ENCODE measurements at regions not wholly inside any gene's neighbourhood (a gene's known extent, or its start where the extent isn't known, plus 50 kb on each side); places are given as distances from the start of the nearest gene placed in this dataset.

DNA sequence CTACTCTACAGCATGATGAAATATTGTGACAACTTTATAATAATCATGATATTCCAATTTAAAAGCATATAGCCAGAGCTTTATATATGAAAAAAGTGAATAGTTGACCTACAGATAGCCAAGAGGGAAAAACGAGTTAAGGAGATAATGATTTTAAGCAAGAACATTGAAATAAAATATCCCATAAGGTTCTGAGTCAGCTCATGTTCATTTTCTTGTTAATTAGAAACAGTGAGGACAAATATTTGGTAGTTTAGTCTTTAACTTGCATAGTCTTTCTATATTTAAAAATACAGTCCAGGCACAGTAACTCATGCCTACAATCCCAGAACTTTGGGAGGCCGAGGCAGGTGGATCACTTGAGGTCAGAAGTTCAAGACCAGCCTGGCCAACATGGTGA is 55.8 kb upstream of the CDH6 start:
- Histone ChIP-seq H4K20me1 (ENCODE audit: insufficient read depth) (no peaks in the 10 kb centered on the region), H3K27me3 (ENCODE audit: insufficient read depth, low read depth) (no peaks in the 10 kb centered on the region), H2AFZ (ENCODE audit: low read depth) (no peak overlapping the region), H3K79me2 (ENCODE audit: insufficient read depth, low read depth) (no peaks in the 10 kb centered on the region), H3K27ac (no peak overlapping the region), H3K4me1 (ENCODE audit: low read depth, poor library complexity, severe bottlenecking) (no peaks in the 10 kb centered on the region), H3K4me2 (no peak overlapping the region), H3K9ac (no peak overlapping the region), H3K4me3 (IDR thresholded peaks at IDR 0.05; ENCODE audit: insufficient read depth, low read depth, low read length) (no peak overlapping the region), H3K36me3 (ENCODE audit: insufficient read depth) (no peaks in the 10 kb centered on the region)
- no peak for TF ChIP-seq CTCF (conservative IDR thresholded peaks at IDR 0.05; ENCODE audit: low read depth, low read length)

DNA sequence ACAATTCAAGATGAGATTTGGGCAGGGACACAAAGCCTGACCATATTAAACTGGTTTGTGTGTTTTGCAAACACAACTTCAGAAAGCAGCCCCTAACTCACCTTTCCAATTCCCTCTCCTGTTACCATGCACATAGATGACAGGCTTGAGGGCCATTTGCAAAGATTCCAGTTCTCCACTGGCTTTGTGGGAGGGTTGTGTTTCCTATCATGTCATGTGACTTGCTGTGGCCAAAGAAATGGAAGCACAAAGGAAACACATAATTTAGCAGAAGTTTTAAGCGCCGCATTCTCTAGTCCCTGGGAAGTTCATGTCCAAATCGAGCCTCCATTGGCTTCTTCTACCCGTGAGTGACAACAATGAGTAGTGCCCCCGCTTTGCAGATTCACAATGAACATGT is 57.9 kb upstream of the CDH6 start:
- H2AFZ ChIP-seq (ENCODE audit: low read depth): no peak overlapping the region
- no peak overlapping the region for H3K27ac ChIP-seq

GRCh38 chr5:31133488-31133887 is 60.0 kb upstream of the CDH6 start:
- Histone ChIP-seq H3K9ac (no peak overlapping the region), H4K20me1 (ENCODE audit: insufficient read depth) (no peaks in the 10 kb centered on the region), H3K79me2 (ENCODE audit: insufficient read depth, low read depth) (no peaks in the 10 kb centered on the region), H3K4me3 (IDR thresholded peaks at IDR 0.05; ENCODE audit: insufficient read depth, low read depth, low read length) (no peak overlapping the region), H3K36me3 (ENCODE audit: insufficient read depth) (no peaks in the 10 kb centered on the region), H3K27ac (no peak overlapping the region), H3K4me1 (ENCODE audit: low read depth, poor library complexity, severe bottlenecking) (no peaks in the 10 kb centered on the region), H2AFZ (ENCODE audit: low read depth) (no peak overlapping the region), H3K4me2 (no peak overlapping the region), H3K27me3 (ENCODE audit: insufficient read depth, low read depth) (no peaks in the 10 kb centered on the region)
- TF ChIP-seq CTCF (conservative IDR thresholded peaks at IDR 0.05; ENCODE audit: low read depth, low read length): no peak

More for the DNA sequence above, 57.9 kb upstream of the CDH6 start:
- Histone ChIP-seq H4K20me1 (ENCODE audit: insufficient read depth) (no peaks in the 10 kb centered on the region), H3K27me3 (ENCODE audit: insufficient read depth, low read depth) (no peaks in the 10 kb centered on the region), H3K79me2 (ENCODE audit: insufficient read depth, low read depth) (no peaks in the 10 kb centered on the region), H3K4me2 (no peak overlapping the region), H3K9ac (no peak overlapping the region), H3K36me3 (ENCODE audit: insufficient read depth) (no peaks in the 10 kb centered on the region), H3K4me3 (IDR thresholded peaks at IDR 0.05; ENCODE audit: insufficient read depth, low read depth, low read length) (no peak overlapping the region), H3K4me1 (ENCODE audit: low read depth, poor library complexity, severe bottlenecking) (no peaks in the 10 kb centered on the region)
- no peak for TF ChIP-seq CTCF (conservative IDR thresholded peaks at IDR 0.05; ENCODE audit: low read depth, low read length)

DNA sequence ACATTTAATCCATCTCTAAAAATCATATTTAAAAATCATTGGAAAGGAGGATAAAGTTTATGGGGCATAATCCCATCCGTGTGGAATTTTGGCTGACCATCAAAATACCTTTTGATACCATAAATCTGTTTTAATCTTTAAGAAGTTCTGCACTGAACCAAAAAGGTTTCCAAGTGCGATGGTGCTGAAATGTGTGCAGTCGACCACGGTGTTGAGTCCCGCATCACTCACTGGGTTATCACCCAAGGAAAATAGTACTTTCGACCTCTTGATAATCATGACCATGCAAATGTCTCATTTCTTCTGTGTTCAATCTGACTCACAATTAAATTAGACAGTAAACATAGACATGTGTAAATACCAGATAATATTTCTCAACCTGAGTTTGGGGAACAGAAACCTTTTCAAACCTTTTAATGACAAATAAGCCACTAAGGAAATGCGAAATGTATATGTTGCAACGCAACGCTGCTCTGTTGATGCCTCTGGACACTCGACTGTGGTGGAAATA is 62.0 kb upstream of the CDH6 start:
- Histone ChIP-seq H3K36me3 (ENCODE audit: insufficient read depth) (no peaks in the 10 kb centered on the region), H3K4me1 (ENCODE audit: low read depth, poor library complexity, severe bottlenecking) (no peaks in the 10 kb centered on the region), H3K27me3 (ENCODE audit: insufficient read depth, low read depth) (no peaks in the 10 kb centered on the region), H3K79me2 (ENCODE audit: insufficient read depth, low read depth) (no peaks in the 10 kb centered on the region), H3K27ac (no peak overlapping the region), H3K4me3 (IDR thresholded peaks at IDR 0.05; ENCODE audit: insufficient read depth, low read depth, low read length) (no peak overlapping the region), H3K4me2 (no peak overlapping the region), H3K9ac (no peak overlapping the region), H4K20me1 (ENCODE audit: insufficient read depth) (no peaks in the 10 kb centered on the region), H2AFZ (ENCODE audit: low read depth) (no peak overlapping the region)
- no peak for TF ChIP-seq CTCF (conservative IDR thresholded peaks at IDR 0.05; ENCODE audit: low read depth, low read length)
